ENCODE measurements at regions not wholly inside any gene's neighbourhood (a gene's known extent, or its start where the extent isn't known, plus 50 kb on each side); places are given as distances from the start of the nearest gene placed in this dataset.
"Not testable (repeated sequence)": the region's sequence is repeated elsewhere in the genome, so short reads cannot be mapped to it uniquely, and the experiment has no call there.

GRCh38 chr7:32215697-32216096 is 145.5 kb upstream of the PDE1C start:
- Mint-ChIP-seq H3K9me3 (no peaks in the 10 kb centered on the region), H3K27me3 (no peaks in the 10 kb centered on the region), H3K4me1 (no peaks in the 10 kb centered on the region), H3K27ac (ENCODE audit: low read depth) (no peak overlapping the region), H3K4me3 (no peak overlapping the region), H3K36me3 (ENCODE audit: insufficient read depth) (no peaks in the 10 kb centered on the region)
- DNase-seq (ENCODE audit: low spot score in 2 of 2) (no peak), ATAC-seq (replicated peaks; ENCODE audit: extremely low read depth, poor library complexity, severe bottlenecking) (no peak)

- Mint-ChIP-seq H3K36me3 (ENCODE audit: insufficient read depth) (no peaks in the 10 kb centered on the region), H3K27ac (ENCODE audit: low read depth) (no peak overlapping the region), H3K27me3 (no peaks in the 10 kb centered on the region), H3K4me3 (no peak overlapping the region), H3K9me3 (no peaks in the 10 kb centered on the region), H3K4me1 (no peaks in the 10 kb centered on the region)
- ATAC-seq (replicated peaks; ENCODE audit: extremely low read depth, poor library complexity, severe bottlenecking) (no peak), DNase-seq (ENCODE audit: low spot score in 2 of 2) (no peak)
Observed at GRCh38 chr7:32214913-32215312, 144.7 kb upstream of the PDE1C start.

- no peak for ATAC-seq (replicated peaks; ENCODE audit: extremely low read depth, poor library complexity, severe bottlenecking)
- no peak overlapping the region for H3K27ac Mint-ChIP-seq (ENCODE audit: low read depth)
Observed at GRCh38 chr7:32212321-32212720, 142.1 kb upstream of the PDE1C start.

GRCh38 chr7:32206987-32207386 is 136.8 kb upstream of the PDE1C start:
- ATAC-seq (replicated peaks; ENCODE audit: extremely low read depth, poor library complexity, severe bottlenecking): no peak
- Mint-ChIP-seq H3K9me3 (peaks cover 6% of the 10 kb centered on the region), H3K4me3 (no peak overlapping the region), H3K36me3 (ENCODE audit: insufficient read depth) (no peaks in the 10 kb centered on the region), H3K27ac (ENCODE audit: low read depth) (no peak overlapping the region), H3K27me3 (no peaks in the 10 kb centered on the region), H3K4me1 (no peaks in the 10 kb centered on the region)
- DNase-seq (ENCODE audit: low spot score in 2 of 2): no peak

More at GRCh38 chr7:32212321-32212720, 142.1 kb upstream of the PDE1C start:
- H3K4me1 Mint-ChIP-seq: no peaks in the 10 kb centered on the region
- no peaks in the 10 kb centered on the region for H3K27me3 Mint-ChIP-seq
- no peaks in the 10 kb centered on the region for H3K9me3 Mint-ChIP-seq
- H3K4me3 Mint-ChIP-seq: no peak overlapping the region
- no peaks in the 10 kb centered on the region for H3K36me3 Mint-ChIP-seq (ENCODE audit: insufficient read depth)
- DNase-seq (ENCODE audit: low spot score in 2 of 2): no peak

GRCh38 chr7:32206488-32206887 is 136.3 kb upstream of the PDE1C start:
- H3K27ac Mint-ChIP-seq (ENCODE audit: low read depth): no peak overlapping the region
- ATAC-seq (replicated peaks; ENCODE audit: extremely low read depth, poor library complexity, severe bottlenecking) (no peak), DNase-seq (ENCODE audit: low spot score in 2 of 2) (no peak)
- no peak overlapping the region for H3K4me3 Mint-ChIP-seq
- peaks cover 6% of the 10 kb centered on the region for H3K9me3 Mint-ChIP-seq
- H3K4me1 Mint-ChIP-seq: no peaks in the 10 kb centered on the region
- no peaks in the 10 kb centered on the region for H3K27me3 Mint-ChIP-seq
- no peaks in the 10 kb centered on the region for H3K36me3 Mint-ChIP-seq (ENCODE audit: insufficient read depth)

GRCh38 chr7:32205298-32205824 is 135.2 kb upstream of the PDE1C start:
- H3K9me3 Mint-ChIP-seq; H3K4me1 Mint-ChIP-seq; H3K27ac Mint-ChIP-seq (ENCODE audit: low read depth); H3K4me3 Mint-ChIP-seq; ATAC-seq (replicated peaks; ENCODE audit: extremely low read depth, poor library complexity, severe bottlenecking); DNase-seq (ENCODE audit: low spot score in 2 of 2); H3K27me3 Mint-ChIP-seq; H3K36me3 Mint-ChIP-seq (ENCODE audit: insufficient read depth): not testable (repeated sequence)

- no peak for DNase-seq (ENCODE audit: low spot score in 2 of 2)
- no peak overlapping the region for H3K4me3 Mint-ChIP-seq
- H3K4me1 Mint-ChIP-seq: no peaks in the 10 kb centered on the region
- H3K27me3 Mint-ChIP-seq: no peaks in the 10 kb centered on the region
- H3K9me3 Mint-ChIP-seq: peaks cover 6% of the 10 kb centered on the region
- H3K27ac Mint-ChIP-seq (ENCODE audit: low read depth): no peak overlapping the region
- ATAC-seq (replicated peaks; ENCODE audit: extremely low read depth, poor library complexity, severe bottlenecking): no peak
- no peaks in the 10 kb centered on the region for H3K36me3 Mint-ChIP-seq (ENCODE audit: insufficient read depth)
Observed at GRCh38 chr7:32204361-32205018, 134.3 kb upstream of the PDE1C start.

- no peak overlapping the region for H3K27ac Mint-ChIP-seq (ENCODE audit: low read depth)
- H3K9me3 Mint-ChIP-seq: peaks cover 16% of the 10 kb centered on the region
- H3K4me3 Mint-ChIP-seq: no peak overlapping the region
- no peak for DNase-seq (ENCODE audit: low spot score in 2 of 2)
- no peaks in the 10 kb centered on the region for H3K36me3 Mint-ChIP-seq (ENCODE audit: insufficient read depth)
- H3K27me3 Mint-ChIP-seq: no peaks in the 10 kb centered on the region
- no peaks in the 10 kb centered on the region for H3K4me1 Mint-ChIP-seq
- ATAC-seq (replicated peaks; ENCODE audit: extremely low read depth, poor library complexity, severe bottlenecking): no peak
Observed at GRCh38 chr7:32200646-32201045, 130.4 kb upstream of the PDE1C start.

GRCh38 chr7:32194537-32194936 is 124.3 kb upstream of the PDE1C start:
- no peaks in the 10 kb centered on the region for H3K36me3 Mint-ChIP-seq (ENCODE audit: insufficient read depth)
- H3K27me3 Mint-ChIP-seq: no peaks in the 10 kb centered on the region
- no peak for DNase-seq (ENCODE audit: low spot score in 2 of 2)
- H3K9me3 Mint-ChIP-seq: peaks cover 16% of the 10 kb centered on the region
- no peak overlapping the region for H3K27ac Mint-ChIP-seq (ENCODE audit: low read depth)
- no peak overlapping the region for H3K4me3 Mint-ChIP-seq
- ATAC-seq (replicated peaks; ENCODE audit: extremely low read depth, poor library complexity, severe bottlenecking): no peak
- no peaks in the 10 kb centered on the region for H3K4me1 Mint-ChIP-seq

- H3K9me3 Mint-ChIP-seq: peaks cover 12% of the 10 kb centered on the region
- H3K27me3 Mint-ChIP-seq: no peaks in the 10 kb centered on the region
- H3K4me3 Mint-ChIP-seq: no peak overlapping the region
- H3K4me1 Mint-ChIP-seq: no peaks in the 10 kb centered on the region
- H3K27ac Mint-ChIP-seq (ENCODE audit: low read depth): no peak overlapping the region
- DNase-seq (ENCODE audit: low spot score in 2 of 2) (no peak), ATAC-seq (replicated peaks; ENCODE audit: extremely low read depth, poor library complexity, severe bottlenecking) (no peak)
- H3K36me3 Mint-ChIP-seq (ENCODE audit: insufficient read depth): peaks cover 1% of the 10 kb centered on the region
Observed at GRCh38 chr7:32191305-32191704, 121.1 kb upstream of the PDE1C start.

- ATAC-seq (replicated peaks; ENCODE audit: extremely low read depth, poor library complexity, severe bottlenecking) (no peak), DNase-seq (ENCODE audit: low spot score in 2 of 2) (no peak)
- no peaks in the 10 kb centered on the region for H3K4me1 Mint-ChIP-seq
- no peaks in the 10 kb centered on the region for H3K36me3 Mint-ChIP-seq (ENCODE audit: insufficient read depth)
- H3K27ac Mint-ChIP-seq (ENCODE audit: low read depth): no peak overlapping the region
- no peak overlapping the region for H3K4me3 Mint-ChIP-seq
- H3K9me3 Mint-ChIP-seq: peaks cover 5% of the 10 kb centered on the region
- H3K27me3 Mint-ChIP-seq: no peaks in the 10 kb centered on the region
Observed at GRCh38 chr7:32179567-32179966, 109.4 kb upstream of the PDE1C start.

GRCh38 chr7:32178677-32179366 is 108.6 kb upstream of the PDE1C start:
- H3K27me3 Mint-ChIP-seq: no peaks in the 10 kb centered on the region
- H3K4me3 Mint-ChIP-seq: no peak overlapping the region
- H3K27ac Mint-ChIP-seq (ENCODE audit: low read depth): no peak overlapping the region
- ATAC-seq (replicated peaks; ENCODE audit: extremely low read depth, poor library complexity, severe bottlenecking): no peak
- no peaks in the 10 kb centered on the region for H3K36me3 Mint-ChIP-seq (ENCODE audit: insufficient read depth)
- H3K4me1 Mint-ChIP-seq: no peaks in the 10 kb centered on the region
- no peak for DNase-seq (ENCODE audit: low spot score in 2 of 2)
- peaks cover 5% of the 10 kb centered on the region for H3K9me3 Mint-ChIP-seq

- ATAC-seq (replicated peaks; ENCODE audit: extremely low read depth, poor library complexity, severe bottlenecking) (no peak), DNase-seq (ENCODE audit: low spot score in 2 of 2) (no peak)
- Mint-ChIP-seq H3K4me3 (no peak overlapping the region), H3K36me3 (ENCODE audit: insufficient read depth) (no peaks in the 10 kb centered on the region), H3K27me3 (no peaks in the 10 kb centered on the region), H3K27ac (ENCODE audit: low read depth) (no peak overlapping the region), H3K4me1 (no peaks in the 10 kb centered on the region), H3K9me3 (peaks cover 5% of the 10 kb centered on the region)
Observed at GRCh38 chr7:32177232-32177631, 107.0 kb upstream of the PDE1C start.
